ENCODE measurements at regions not wholly inside any gene's neighbourhood (a gene's known extent, or its start where the extent isn't known, plus 50 kb on each side); places are given as distances from the start of the nearest gene placed in this dataset.
A peak's percentile ranks its signal among the peaks of the same experiment; 100 is the strongest.

- H3K9ac ChIP-seq (ENCODE audit: low read depth, low read length), result no peak overlapping the region; the same call in 1 of the 2 replicates
- DNase-seq (peak; percentile 63), ATAC-seq (ENCODE audit: insufficient read depth, low read depth) (peak; percentile 81)
- peak overlapping the region; percentile 58 for H3K4me2 ChIP-seq (ENCODE audit: insufficient read depth, low read length)
- peaks cover 6% of the 10 kb centered on the region for H3K4me1 ChIP-seq (ENCODE audit: insufficient read depth, low read length)
- H2AFZ ChIP-seq (ENCODE audit: low read depth, low read length), result peak overlapping the region; percentile 83
- no peak overlapping the region for H3K4me3 ChIP-seq (ENCODE audit: low read depth in 1 of 2, low read length in 2 of 2)
- no peaks in the 10 kb centered on the region for H3K36me3 ChIP-seq (ENCODE audit: insufficient read depth, low read length)
- no peaks in the 10 kb centered on the region for H3K9me3 ChIP-seq (ENCODE audit: insufficient read depth, low read length, severe bottlenecking)
- no peak for TF ChIP-seq EZH2 (IDR thresholded peaks at IDR 0.05; ENCODE audit: borderline replicate concordance, low read depth, low read length, severe bottlenecking)
- peak; percentile 83 for TF ChIP-seq CTCF (IDR thresholded peaks at IDR 0.05; ENCODE audit: borderline replicate concordance, extremely low read depth, low read length, poor library complexity, severe bottlenecking)
- no peaks in the 10 kb centered on the region for H4K20me1 ChIP-seq (ENCODE audit: insufficient read depth, low read length)
- peak overlapping the region; percentile 59; the same call in 1 of the 2 replicates for H3K27ac ChIP-seq (ENCODE audit: low read length)
- H3K27me3 ChIP-seq (ENCODE audit: insufficient read depth, low read length, poor library complexity), result no peaks in the 10 kb centered on the region
- H3K79me2 ChIP-seq (ENCODE audit: insufficient read depth, low read length), result no peaks in the 10 kb centered on the region
Measured at GRCh38 chr7:119175911-119176627, 951.6 kb downstream of the ANKRD7 start.

- Histone ChIP-seq H2AFZ (ENCODE audit: low read depth, low read length) (no peak overlapping the region), H3K27ac (ENCODE audit: low read length) (no peak overlapping the region), H3K4me2 (ENCODE audit: insufficient read depth, low read length) (no peak overlapping the region), H3K79me2 (ENCODE audit: insufficient read depth, low read length) (no peaks in the 10 kb centered on the region), H3K36me3 (ENCODE audit: insufficient read depth, low read length) (no peaks in the 10 kb centered on the region), H3K4me1 (ENCODE audit: insufficient read depth, low read length) (peaks cover 6% of the 10 kb centered on the region), H3K4me3 (ENCODE audit: low read depth in 1 of 2, low read length in 2 of 2) (no peak overlapping the region), H4K20me1 (ENCODE audit: insufficient read depth, low read length) (no peaks in the 10 kb centered on the region), H3K27me3 (ENCODE audit: insufficient read depth, low read length, poor library complexity) (no peaks in the 10 kb centered on the region), H3K9ac (ENCODE audit: low read depth, low read length) (no peak overlapping the region), H3K9me3 (ENCODE audit: insufficient read depth, low read length, severe bottlenecking) (no peaks in the 10 kb centered on the region)
- no peak for TF ChIP-seq EZH2 (IDR thresholded peaks at IDR 0.05; ENCODE audit: borderline replicate concordance, low read depth, low read length, severe bottlenecking)
- no peak for TF ChIP-seq CTCF (IDR thresholded peaks at IDR 0.05; ENCODE audit: borderline replicate concordance, extremely low read depth, low read length, poor library complexity, severe bottlenecking)
- ATAC-seq (ENCODE audit: insufficient read depth, low read depth), result no peak
- no peak for DNase-seq
Measured at GRCh38 chr7:119177863-119178262, 953.4 kb downstream of the ANKRD7 start.

GRCh38 chr7:119184124-119184788 lies 959.8 kb downstream of the ANKRD7 start:
- Histone ChIP-seq H4K20me1 (ENCODE audit: insufficient read depth, low read length) (no peaks in the 10 kb centered on the region), H2AFZ (ENCODE audit: low read depth, low read length) (no peak overlapping the region), H3K79me2 (ENCODE audit: insufficient read depth, low read length) (no peaks in the 10 kb centered on the region), H3K4me2 (ENCODE audit: insufficient read depth, low read length) (no peak overlapping the region), H3K27ac (ENCODE audit: low read length) (no peak overlapping the region), H3K27me3 (ENCODE audit: insufficient read depth, low read length, poor library complexity) (no peaks in the 10 kb centered on the region), H3K4me1 (ENCODE audit: insufficient read depth, low read length) (no peaks in the 10 kb centered on the region), H3K36me3 (ENCODE audit: insufficient read depth, low read length) (no peaks in the 10 kb centered on the region), H3K4me3 (ENCODE audit: low read depth in 1 of 2, low read length in 2 of 2) (no peak overlapping the region), H3K9ac (ENCODE audit: low read depth, low read length) (no peak overlapping the region), H3K9me3 (ENCODE audit: insufficient read depth, low read length, severe bottlenecking) (no peaks in the 10 kb centered on the region)
- DNase-seq (no peak), ATAC-seq (ENCODE audit: insufficient read depth, low read depth) (no peak)
- TF ChIP-seq CTCF (IDR thresholded peaks at IDR 0.05; ENCODE audit: borderline replicate concordance, extremely low read depth, low read length, poor library complexity, severe bottlenecking) (no peak), EZH2 (IDR thresholded peaks at IDR 0.05; ENCODE audit: borderline replicate concordance, low read depth, low read length, severe bottlenecking) (no peak)

Measured in DND-41 (cell line).